Kidney (tissue), 13 donors: ENCODE measurements at regions not wholly inside any gene's neighbourhood (a gene's known extent, or its start where the extent isn't known, plus 50 kb on each side); places are given as distances from the start of the nearest gene placed in this dataset.

Source experiments
- DNase-seq, 5 donors: peaks; one replicate each; pipeline ENCODE4 v3.0.0-alpha.2; 2013 to 2020
- FAIRE-seq: peaks from 2 replicates; lab custom pipeline; 2012; peaks lifted over from hg19 to GRCh38; lab: Jason Lieb, UNC
- H3K27ac ChIP-seq, 2 donors: one replicate each; pipeline ENCODE4 v1.7.0; 2013; ENCODE audit warnings: low read depth in 2 of 2, low read length in 2 of 2, inconsistent platforms in 1 of 2
- H3K27me3 ChIP-seq: one replicate; pipeline ENCODE4 v1.7.1; 2013; ENCODE audit warnings: low read length, inconsistent platforms; ENCODE audit not compliant: control insufficient read depth, insufficient read depth
- H3K36me3 ChIP-seq, 3 donors: one replicate each; pipeline versions ENCODE4 v1.7.0 to v1.7.1; 2013; ENCODE audit warnings: low read length in 3 of 3, control low read depth in 1 of 3, inconsistent platforms in 1 of 3; ENCODE audit not compliant: insufficient read depth in 3 of 3, control insufficient read depth in 2 of 3
- H3K4me1 ChIP-seq, 3 donors: one replicate each; pipeline versions ENCODE4 v1.7.0 to v1.7.1; 2013; ENCODE audit warnings: low read length in 3 of 3, inconsistent platforms in 1 of 3, low read depth in 1 of 3; ENCODE audit not compliant: control insufficient read depth in 2 of 3, insufficient read depth in 2 of 3
- H3K4me3 ChIP-seq, 3 donors: one replicate each; pipeline versions ENCODE4 v1.7.0 to v1.8.1; 2013; ENCODE audit warnings: low read length in 3 of 3, control low read depth in 1 of 3, inconsistent platforms in 1 of 3
- H3K9ac ChIP-seq, 3 donors: one replicate each; pipeline versions ENCODE4 v1.7.0 to v1.7.1; 2013; ENCODE audit warnings: low read length in 3 of 3, control low read depth in 1 of 3, inconsistent platforms in 1 of 3
- H3K9me3 ChIP-seq, 3 donors: one replicate each; pipeline versions ENCODE4 v1.7.0 to v1.7.1; 2013; ENCODE audit warnings: low read length in 3 of 3, control low read depth in 1 of 3, inconsistent platforms in 1 of 3; ENCODE audit not compliant: control insufficient read depth in 2 of 3, insufficient read depth in 1 of 3
- CTCF ChIP-seq: IDR thresholded peaks from 3 replicates; pipeline ENCODE4 v1.5.1; 2012; ENCODE audit warnings: mild to moderate bottlenecking, moderate library complexity, borderline replicate concordance; ENCODE audit not compliant: insufficient read depth; ENCODE audit errors: extremely low read depth
- intact Hi-C: fragments of 100-400 bp; cut with DNase I; formaldehyde crosslinking; loops from one replicate; pipeline ENCODE4 v1.11.1; 2022
- donor health status: control.
- donor health status: control.
- donor health status: control.
- donor health status: control.
- donor health status: control.
- donor health status: DM: yes; HTN: yes; CAD: no.
- donor health status: Normal renal cell carcinoma (clear cell type).

GRCh38 chr5:57532513-57533497, 50.2 kb upstream of the ACTBL2 start:
- no peak overlapping the region for H3K27ac ChIP-seq
- no peaks in the 10 kb centered on the region for H3K9me3 ChIP-seq
- FAIRE-seq (no peak), DNase-seq (no peak)
- intact Hi-C loops: no loop called here
- no peaks in the 10 kb centered on the region for H3K36me3 ChIP-seq
- TF ChIP-seq CTCF: no peak
- H3K4me3 ChIP-seq: no peak overlapping the region
- no peaks in the 10 kb centered on the region for H3K4me1 ChIP-seq
- no peaks in the 10 kb centered on the region for H3K27me3 ChIP-seq
- H3K9ac ChIP-seq: no peak overlapping the region
